ENCODE measurements at regions not wholly inside any gene's neighbourhood (a gene's known extent, or its start where the extent isn't known, plus 50 kb on each side); places are given as distances from the start of the nearest gene placed in this dataset.

DNA sequence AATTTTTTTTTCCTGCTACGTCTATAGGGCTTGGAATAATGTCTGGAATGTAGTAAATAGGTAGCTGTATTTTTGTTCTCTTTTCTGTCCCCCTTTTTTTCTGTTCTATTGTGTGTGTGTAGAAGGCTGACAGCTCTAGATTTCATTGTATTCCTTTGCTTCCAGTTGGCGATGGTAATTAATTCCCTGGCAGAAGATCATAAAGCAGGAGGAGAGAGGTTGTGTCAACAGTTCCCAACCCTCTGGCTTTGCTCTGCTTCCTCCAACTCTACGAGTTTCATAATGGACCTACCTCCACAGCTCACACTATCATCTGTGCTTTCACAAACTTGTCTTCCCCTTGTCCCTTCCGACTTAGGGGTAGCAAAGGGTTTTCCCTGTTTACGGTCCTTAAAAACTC, 117.9 kb upstream of the CDH18 start:
- DNase-seq = no peak

- no peak for DNase-seq
These were observed 114.3 kb upstream of the CDH18 start for GRCh38 chr5:20102293-20102692.

DNA sequence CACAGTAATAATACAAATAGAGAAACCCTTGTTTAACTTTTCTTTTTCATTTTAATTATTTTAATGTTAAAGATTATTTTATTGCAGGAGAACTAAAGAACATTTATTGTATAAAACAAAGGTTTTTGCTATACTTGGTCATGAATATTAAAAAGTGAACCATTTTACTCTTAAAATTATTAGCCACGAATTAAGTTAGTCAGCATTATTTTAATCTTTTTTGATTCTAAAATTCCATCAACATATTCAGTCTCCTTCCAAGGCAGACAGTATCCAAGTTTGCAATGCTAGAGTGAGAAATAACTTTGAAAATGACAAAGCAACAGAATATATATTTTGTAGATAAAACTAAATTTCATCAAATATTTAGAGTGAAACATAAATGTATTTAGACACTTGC, 110.7 kb upstream of the CDH18 start:
- no peak for DNase-seq

DNA sequence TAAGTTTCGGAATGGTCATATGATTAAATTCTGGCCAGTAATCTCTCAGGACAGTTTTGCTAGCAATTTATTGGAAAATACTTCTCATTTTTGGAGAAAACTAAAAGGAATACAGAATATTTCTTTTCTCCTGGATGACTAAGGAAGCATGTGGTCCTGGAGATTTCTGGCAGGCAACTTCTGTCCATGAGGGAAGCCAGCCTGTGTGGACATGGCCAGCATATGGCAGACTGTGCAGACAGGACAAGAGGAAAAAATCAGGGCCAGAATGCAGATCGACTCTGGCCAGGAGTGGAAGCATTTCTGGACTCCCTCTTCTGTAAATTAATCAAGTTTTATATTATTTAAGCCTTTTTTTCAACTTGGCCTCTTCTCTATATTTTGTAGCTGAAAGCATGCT, 100.4 kb upstream of the CDH18 start:
- no peak for DNase-seq

GRCh38 chr5:20087299-20087698, 99.3 kb upstream of the CDH18 start:
- no peak for DNase-seq

DNA sequence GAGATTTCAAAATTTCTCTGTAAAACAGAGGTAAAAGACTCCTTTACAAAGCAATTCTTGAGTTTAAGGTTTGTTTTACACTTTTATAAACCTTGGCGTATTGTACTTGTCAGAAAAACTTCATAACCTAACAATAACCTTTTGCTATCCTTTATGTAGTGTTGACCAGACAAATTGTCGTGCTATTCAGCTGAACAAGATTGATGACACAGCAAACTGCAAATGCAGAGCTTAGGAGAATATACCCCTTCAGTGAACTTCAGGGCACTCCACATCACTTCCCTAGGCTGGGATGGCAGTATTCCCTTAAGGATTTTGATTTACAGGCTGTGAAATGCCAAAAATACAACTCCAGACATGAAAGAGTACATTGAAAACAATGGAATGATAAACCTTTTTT, 89.2 kb upstream of the CDH18 start:
- no peak for DNase-seq

GRCh38 chr5:20056933-20057332, 68.9 kb upstream of the CDH18 start:
- DNase-seq = no peak

GRCh38 chr5:20055301-20055700, 67.3 kb upstream of the CDH18 start:
- DNase-seq = no peak

- DNase-seq = no peak
These were observed 62.3 kb upstream of the CDH18 start for GRCh38 chr5:20050262-20050661.

GRCh38 chr5:20044460-20044859, 56.5 kb upstream of the CDH18 start:
- no peak for DNase-seq

DNA sequence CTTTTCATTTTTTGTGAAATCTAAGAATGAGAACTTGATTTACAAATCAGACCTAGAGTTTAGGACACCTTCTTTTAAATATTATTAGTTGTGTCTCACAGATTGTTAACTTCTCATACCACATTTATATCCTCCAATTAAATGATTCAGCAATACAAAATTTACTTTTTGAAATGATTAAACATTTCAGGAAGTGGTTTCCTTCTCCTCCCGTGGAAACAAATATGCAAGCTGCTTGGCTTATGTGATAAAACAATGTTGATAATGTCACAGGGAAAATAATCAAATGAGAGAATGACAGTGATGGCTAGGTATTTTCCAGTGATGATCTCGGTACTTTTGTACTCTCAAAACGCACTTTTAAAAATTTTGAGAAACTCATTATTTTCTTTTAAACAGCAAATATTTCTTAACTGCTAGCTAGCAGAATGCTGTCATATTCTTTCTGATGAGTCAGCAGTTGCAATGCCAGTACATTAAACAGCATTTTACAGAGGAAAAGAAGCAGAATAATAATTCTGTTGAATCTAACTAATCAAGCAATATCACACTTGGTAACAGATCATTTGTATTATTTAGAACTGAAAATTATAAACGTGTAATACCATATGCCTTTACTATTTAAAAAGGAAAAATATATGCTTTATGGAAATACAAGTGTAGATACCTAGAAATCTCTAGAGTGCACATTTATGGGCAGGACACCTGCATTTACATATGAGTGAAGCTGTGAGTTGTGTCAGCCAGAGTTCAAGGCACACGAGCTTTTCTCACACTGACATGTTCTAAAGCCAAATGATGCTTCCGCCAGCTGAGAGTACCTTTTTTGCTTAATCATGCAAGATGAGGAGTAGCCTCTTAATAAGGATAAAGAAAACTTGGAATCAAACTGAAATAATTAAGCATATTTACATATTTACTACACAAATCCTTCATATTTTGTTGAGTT, 53.6 kb upstream of the CDH18 start:
- no peak for DNase-seq

- DNase-seq = no peak
These were observed 52.9 kb upstream of the CDH18 start for GRCh38 chr5:20040901-20041300.
